Activated CD4-positive, alpha-beta T cell treated with anti-CD3 and anti-CD28 coated beads, Interleukin-2, amount 50 U/mL, for 24 hours (primary cell): ENCODE measurements at regions not wholly inside any gene's neighbourhood (a gene's known extent, or its start where the extent isn't known, plus 50 kb on each side); places are given as distances from the start of the nearest gene placed in this dataset.
"Not testable (repeated sequence)": the region's sequence is repeated elsewhere in the genome, so short reads cannot be mapped to it uniquely, and the experiment has no call there.

Experiments used
- DNase-seq, 2 donors: peaks; one replicate each; pipeline ENCODE4 v3.0.0-alpha.2; 2020; ENCODE audit warnings: low read depth in 1 of 2, low spot score in 1 of 2

GRCh38 chr2:111439237-111439636 lies 318.5 kb downstream of the BCL2L11 start:
- DNase-seq = not testable (repeated sequence)

GRCh38 chr2:111441614-111442013 lies 320.9 kb downstream of the BCL2L11 start:
- DNase-seq = not testable (repeated sequence)

GRCh38 chr2:111442767-111443454 lies 322.2 kb downstream of the BCL2L11 start:
- DNase-seq = not testable (repeated sequence)

GRCh38 chr2:111444516-111444915 lies 323.8 kb downstream of the BCL2L11 start:
- not testable (repeated sequence) for DNase-seq

GRCh38 chr2:111445191-111445929 lies 324.6 kb downstream of the BCL2L11 start:
- not testable (repeated sequence) for DNase-seq

- DNase-seq = not testable (repeated sequence)
These were observed 325.2 kb downstream of the BCL2L11 start for GRCh38 chr2:111445941-111446340.

- not testable (repeated sequence) for DNase-seq
These were observed 326.8 kb downstream of the BCL2L11 start for GRCh38 chr2:111447482-111447881.

GRCh38 chr2:111448796-111449195 lies 328.1 kb downstream of the BCL2L11 start:
- not testable (repeated sequence) for DNase-seq

GRCh38 chr2:111450526-111450925 lies 329.8 kb downstream of the BCL2L11 start:
- DNase-seq = not testable (repeated sequence)

- DNase-seq = not testable (repeated sequence)
These were observed 331.0 kb downstream of the BCL2L11 start for GRCh38 chr2:111451692-111452199.

- not testable (repeated sequence) for DNase-seq
These were observed 331.5 kb downstream of the BCL2L11 start for GRCh38 chr2:111452208-111452607.

GRCh38 chr2:111453308-111453707 lies 332.6 kb downstream of the BCL2L11 start:
- DNase-seq = not testable (repeated sequence)

GRCh38 chr2:111453816-111454215 lies 333.1 kb downstream of the BCL2L11 start:
- DNase-seq = not testable (repeated sequence)

GRCh38 chr2:111454404-111454803 lies 333.7 kb downstream of the BCL2L11 start:
- DNase-seq = not testable (repeated sequence)

GRCh38 chr2:111455016-111456015 lies 334.6 kb downstream of the BCL2L11 start:
- DNase-seq = not testable (repeated sequence)

- not testable (repeated sequence) for DNase-seq
These were observed 336.5 kb downstream of the BCL2L11 start for GRCh38 chr2:111457191-111457590.

GRCh38 chr2:111460901-111461300 lies 340.2 kb downstream of the BCL2L11 start:
- not testable (repeated sequence) for DNase-seq

- not testable (repeated sequence) for DNase-seq
These were observed 341.1 kb downstream of the BCL2L11 start for GRCh38 chr2:111461831-111462230.

GRCh38 chr2:111462572-111462971 lies 341.9 kb downstream of the BCL2L11 start:
- DNase-seq = not testable (repeated sequence)

- not testable (repeated sequence) for DNase-seq
These were observed 342.6 kb downstream of the BCL2L11 start for GRCh38 chr2:111463238-111463848.
